GM12891 (cell line): ENCODE measurements at regions not wholly inside any gene's neighbourhood (a gene's known extent, or its start where the extent isn't known, plus 50 kb on each side); places are given as distances from the start of the nearest gene placed in this dataset.

ENCODE experiments used
- DNase-seq: peaks from one replicate; pipeline ENCODE4 v3.0.0; 2011; ENCODE audit warnings: low spot score; ENCODE audit not compliant: insufficient read length
- FAIRE-seq: peaks from 2 replicates; lab custom pipeline; 2011; peaks lifted over from hg19 to GRCh38; lab: Jason Lieb, UNC
- PAX5 ChIP-seq: IDR thresholded peaks from 2 replicates; pipeline ENCODE4 v1.6.1; 2011; ENCODE audit warnings: low read length, moderate library complexity, mild to moderate bottlenecking; ENCODE audit not compliant: insufficient read depth, severe bottlenecking
- POLR2A ChIP-seq: IDR thresholded peaks from 2 replicates; pipeline ENCODE4 v1.6.1; 2011; ENCODE audit warnings: low read depth, low read length, control low read depth
- POLR2AphosphoS5 ChIP-seq: IDR thresholded peaks from 2 replicates; pipeline ENCODE4 v1.6.1; 2011; ENCODE audit warnings: low read depth, low read length, control low read depth
- POU2F2 ChIP-seq: IDR thresholded peaks from 2 replicates; pipeline ENCODE4 v1.6.1; 2011; ENCODE audit warnings: low read depth, mild to moderate bottlenecking, control low read depth, low read length, moderate library complexity
- SPI1 ChIP-seq: IDR thresholded peaks from 2 replicates; pipeline ENCODE4 v1.6.1; 2011; ENCODE audit warnings: low read depth, low read length, control low read depth
- TAF1 ChIP-seq: IDR thresholded peaks from 2 replicates; pipeline ENCODE4 v1.6.1; 2011; ENCODE audit warnings: low read depth, low read length, control low read depth

DNA sequence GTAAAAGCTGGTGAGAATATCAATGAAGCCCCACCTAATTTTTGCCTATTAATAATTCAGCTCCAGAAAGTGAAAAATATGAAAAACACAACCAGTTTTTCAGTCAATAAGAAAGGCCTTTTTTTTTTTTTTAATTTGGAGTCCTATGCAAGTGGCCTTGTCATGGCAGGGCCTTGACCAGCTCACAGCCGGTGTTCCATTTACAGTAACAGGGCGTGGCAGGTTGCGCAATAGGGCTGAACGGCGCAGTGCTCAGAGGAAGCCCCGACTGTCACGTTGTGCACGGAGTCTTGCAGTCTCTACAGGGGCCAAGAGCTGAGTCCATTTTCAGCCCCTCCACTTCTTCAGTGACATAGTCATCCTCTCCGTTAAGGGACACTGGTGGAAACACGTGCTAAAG, 184.1 kb upstream of the FN1 start:
- no peak for FAIRE-seq
- TF ChIP-seq POLR2A (no peak), PAX5 (no peak), TAF1 (no peak), SPI1 (no peak), POLR2AphosphoS5 (no peak), POU2F2 (no peak)
- no peak for DNase-seq

DNA sequence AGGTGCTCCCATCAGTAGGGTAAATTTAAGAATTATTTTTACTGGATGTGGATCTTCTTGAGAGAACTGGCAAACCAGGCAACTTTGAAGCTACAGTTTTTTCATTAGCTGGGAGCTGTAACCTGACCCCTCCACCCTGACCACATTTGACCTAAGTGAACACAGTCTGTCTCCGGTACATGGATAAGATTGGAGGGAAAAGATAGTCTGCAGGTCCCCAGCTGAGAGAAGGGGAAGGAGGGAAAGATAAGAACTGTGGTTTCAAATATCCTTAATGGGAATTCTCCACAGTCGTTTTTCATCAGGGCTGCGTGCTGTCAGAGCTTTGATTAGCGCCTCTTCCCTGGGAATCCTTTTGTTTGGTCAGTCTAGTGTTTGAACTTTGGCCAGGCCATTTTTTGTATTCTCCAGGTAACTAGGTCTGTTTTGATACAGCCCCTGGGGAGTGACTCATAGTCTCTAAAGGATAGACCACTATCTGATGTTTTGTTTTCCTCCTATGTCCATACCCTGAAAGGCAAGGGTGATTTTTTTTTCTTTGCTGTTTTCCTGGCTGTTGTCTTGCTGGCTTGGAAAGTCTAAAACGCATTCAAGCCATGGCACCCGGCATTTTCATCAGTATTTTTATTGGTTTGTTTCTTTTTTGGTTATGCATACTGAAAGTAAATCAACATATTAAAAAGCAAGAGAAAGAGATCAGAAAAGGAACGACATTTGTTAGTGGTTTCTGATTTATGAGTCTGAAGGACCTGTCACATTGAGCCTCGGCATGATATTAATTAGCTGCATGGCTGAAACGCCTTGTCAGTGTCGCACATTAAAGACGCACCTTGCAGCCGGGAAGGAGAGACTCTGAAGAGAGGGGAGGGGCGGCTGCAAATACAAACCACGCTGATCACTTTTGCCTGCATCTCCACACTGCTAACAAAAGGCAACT, 183.4 kb upstream of the FN1 start:
- FAIRE-seq (no peak), DNase-seq (no peak)

DNA sequence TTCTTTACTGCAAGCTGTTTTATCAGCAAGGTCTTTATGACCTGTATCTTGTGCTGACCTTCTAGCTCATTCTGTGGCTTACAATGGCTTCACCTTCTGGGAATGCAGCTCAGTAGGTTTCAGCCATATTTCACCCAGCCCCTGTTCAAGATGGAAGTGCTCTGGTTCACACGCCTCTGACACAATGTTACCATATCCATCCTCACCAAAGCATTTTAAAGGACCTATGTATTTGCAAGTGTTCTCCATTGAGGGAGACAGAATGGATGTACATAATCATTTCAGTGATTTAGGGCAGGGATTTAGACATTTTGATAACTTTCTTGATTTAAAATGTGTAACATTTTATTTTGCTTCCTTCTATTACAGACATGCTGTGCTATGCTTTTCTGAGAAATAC, 182.3 kb upstream of the FN1 start:
- DNase-seq (no peak), FAIRE-seq (no peak)
- TF ChIP-seq POU2F2 (no peak), POLR2AphosphoS5 (no peak), SPI1 (no peak), PAX5 (no peak), TAF1 (no peak)

More for the DNA sequence above, 183.4 kb upstream of the FN1 start:
- TF ChIP-seq PAX5 = no peak
- TF ChIP-seq POLR2A = no peak
- TF ChIP-seq POLR2AphosphoS5 = no peak
- no peak for TF ChIP-seq POU2F2
- no peak for TF ChIP-seq TAF1
- TF ChIP-seq SPI1 = no peak

DNA sequence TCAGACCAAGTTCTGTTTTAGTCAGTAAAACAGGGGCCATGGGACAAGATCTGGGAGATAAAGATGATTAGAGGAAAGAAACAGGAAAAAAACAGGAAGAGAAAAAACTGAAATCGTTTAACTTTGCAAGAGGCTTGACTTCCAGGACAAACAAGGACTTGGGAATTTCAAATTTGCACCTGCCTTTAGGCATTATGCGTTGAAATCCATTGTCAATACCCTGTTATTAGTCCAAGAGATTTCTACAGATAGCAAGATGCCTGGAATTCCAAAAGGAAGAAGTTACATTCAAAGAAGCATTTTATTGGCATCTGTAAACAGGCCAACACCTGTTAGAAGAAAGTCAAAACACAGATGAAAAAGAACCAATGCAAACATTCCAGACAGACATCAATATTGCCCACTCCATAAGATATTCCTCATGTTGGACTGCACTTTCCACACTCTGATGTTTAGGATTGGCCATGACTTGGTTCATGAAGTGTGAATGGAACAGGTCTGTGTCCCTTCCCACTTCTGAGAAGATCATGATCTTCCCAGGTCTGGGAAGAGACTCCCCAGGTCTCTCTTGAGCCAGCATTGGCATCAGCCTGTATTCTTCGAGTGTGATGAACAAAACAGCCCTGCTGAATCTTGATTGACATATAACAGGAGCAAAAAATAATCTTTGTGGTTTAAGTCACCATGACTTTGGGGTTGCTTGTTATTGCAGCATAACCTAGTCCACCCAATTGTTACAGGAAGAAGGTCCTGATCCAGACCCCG, 181.4 kb upstream of the FN1 start:
- TF ChIP-seq PAX5 = no peak
- FAIRE-seq = no peak
- DNase-seq = no peak

DNA sequence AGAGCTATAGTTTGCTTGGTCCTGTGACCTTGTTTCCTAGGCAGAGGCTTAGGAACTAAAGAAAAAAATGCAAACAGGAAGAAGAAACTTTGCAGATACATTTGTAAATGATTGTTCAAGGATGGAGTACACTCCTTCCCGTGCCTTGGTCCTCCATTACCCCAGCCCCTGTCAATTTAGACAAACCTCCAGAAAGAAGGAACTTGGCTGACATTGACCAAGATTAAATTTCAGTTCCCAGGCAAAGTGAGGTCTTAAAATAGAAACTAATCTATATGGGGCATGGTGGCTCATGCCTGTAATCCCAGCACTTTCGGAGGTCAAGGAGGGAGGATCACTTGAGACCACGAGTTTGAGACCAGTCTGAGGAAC, 179.9 kb upstream of the FN1 start:
- TF ChIP-seq PAX5 (no peak), TAF1 (no peak), POU2F2 (no peak), POLR2AphosphoS5 (no peak), POLR2A (no peak), SPI1 (no peak)
- FAIRE-seq = no peak
- DNase-seq = no peak

DNA sequence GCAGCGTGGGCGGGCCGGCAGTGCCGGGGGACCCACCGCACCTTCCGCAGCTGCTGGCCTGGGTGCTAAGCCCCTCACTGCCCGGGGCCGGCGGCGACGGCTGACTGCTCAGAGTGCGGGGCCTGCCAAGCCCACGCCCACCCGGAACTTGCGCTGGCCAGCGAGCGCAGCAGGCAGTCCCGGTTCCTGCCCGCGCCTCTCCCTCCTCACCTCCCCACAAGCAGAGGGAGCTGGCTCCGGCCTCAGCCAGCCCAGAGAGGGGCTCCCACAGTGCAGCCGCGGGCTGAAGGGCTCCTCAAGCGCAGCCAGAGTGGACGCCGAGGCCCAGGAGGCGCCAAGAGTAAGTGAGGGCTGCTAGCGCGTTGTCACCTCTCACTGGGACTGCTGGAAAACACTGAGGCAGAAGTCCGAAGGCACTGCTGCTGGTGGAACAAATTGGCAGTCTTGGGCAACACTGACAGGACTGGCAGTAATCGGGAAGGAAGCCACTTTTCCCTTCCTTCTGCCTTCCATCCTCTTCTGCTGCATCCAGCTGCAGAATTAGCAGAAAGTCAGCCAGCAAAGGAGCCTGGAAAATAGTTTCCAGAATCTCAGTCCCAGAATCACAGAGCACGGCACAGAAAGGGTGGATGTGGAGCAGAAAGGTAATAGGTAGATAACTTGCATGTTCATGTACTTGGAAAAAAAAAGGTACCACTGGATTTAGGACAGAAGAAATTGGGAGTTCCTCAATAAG, 179.4 kb upstream of the FN1 start:
- DNase-seq = no peak
- TF ChIP-seq SPI1 (no peak), POLR2AphosphoS5 (no peak), POLR2A (no peak), TAF1 (no peak), POU2F2 (no peak), PAX5 (no peak)
- no peak for FAIRE-seq

DNA sequence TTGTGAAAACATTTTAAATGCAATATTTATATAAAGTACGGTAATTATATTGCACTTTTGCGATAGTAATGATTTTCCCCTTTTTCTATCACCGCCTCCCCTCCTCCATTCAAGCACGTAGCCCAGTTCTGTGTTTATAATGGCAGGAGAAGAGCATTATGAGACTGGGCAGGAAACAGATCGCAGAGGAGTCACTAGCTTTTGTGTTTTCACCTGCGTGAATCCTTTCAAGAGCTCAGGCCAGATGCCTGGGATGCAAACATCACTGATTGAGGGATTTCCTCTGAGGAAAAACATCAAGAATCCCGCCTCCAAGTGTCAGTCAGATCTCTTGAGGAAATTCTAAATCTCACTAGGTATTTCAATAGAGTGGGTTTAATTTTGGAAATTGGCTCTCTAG, 178.4 kb upstream of the FN1 start:
- no peak for DNase-seq
- no peak for FAIRE-seq
- TF ChIP-seq POLR2AphosphoS5 (no peak), POU2F2 (no peak), POLR2A (no peak), TAF1 (no peak), PAX5 (no peak)

DNA sequence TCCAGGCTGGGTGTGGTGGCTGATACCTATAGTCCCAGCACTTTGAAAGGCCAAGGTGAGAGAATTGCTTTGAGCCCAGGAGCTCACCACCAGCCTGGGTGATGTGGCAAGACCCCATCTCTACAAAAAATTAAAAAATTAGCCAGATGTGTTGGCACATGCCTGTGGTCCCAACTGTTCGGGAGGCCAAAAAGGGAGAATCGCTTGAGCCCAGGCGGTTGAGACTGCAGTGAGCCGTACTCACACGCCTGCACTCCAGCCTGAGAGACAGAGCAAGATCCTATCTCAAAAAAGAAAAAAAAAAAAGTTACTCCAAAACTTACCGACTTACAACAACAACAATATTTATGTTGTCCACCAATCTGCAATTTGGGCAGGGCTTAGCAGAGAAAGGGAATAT, 178.0 kb upstream of the FN1 start:
- DNase-seq (no peak), FAIRE-seq (no peak)
- TF ChIP-seq POU2F2 (no peak), PAX5 (no peak), POLR2A (no peak), POLR2AphosphoS5 (no peak), TAF1 (no peak), SPI1 (no peak)

DNA sequence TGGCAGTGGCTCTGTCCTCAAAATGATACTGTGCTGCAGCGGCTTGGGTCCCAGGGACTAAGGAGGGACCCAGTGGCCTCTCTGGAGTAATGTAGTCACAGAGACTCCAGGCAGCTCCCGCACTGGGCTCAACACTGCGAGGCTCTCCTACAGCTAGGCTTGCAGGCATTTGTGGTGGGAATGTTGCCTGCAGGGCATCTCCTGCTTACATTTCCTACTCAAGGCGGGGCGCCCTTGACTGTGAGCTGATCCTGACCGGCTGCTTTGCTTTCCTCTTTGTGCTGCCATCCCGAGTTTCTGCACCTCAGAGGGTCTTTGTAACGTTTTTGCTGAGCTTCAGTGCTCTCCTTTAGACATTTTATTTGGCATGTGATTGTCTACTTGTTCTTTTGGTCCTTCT, 177.4 kb upstream of the FN1 start:
- no peak for FAIRE-seq
- TF ChIP-seq TAF1 (no peak), PAX5 (no peak), POLR2AphosphoS5 (no peak), POU2F2 (no peak), SPI1 (no peak), POLR2A (no peak)
- no peak for DNase-seq
